Adrenal gland (tissue), 9 donors: ENCODE measurements at regions not wholly inside any gene's neighbourhood (a gene's known extent, or its start where the extent isn't known, plus 50 kb on each side); places are given as distances from the start of the nearest gene placed in this dataset.

ENCODE experiments used
- DNase-seq, 7 donors: peaks; one replicate each; pipeline ENCODE4 v3.0.0-alpha.2; 2019 to 2020
- H3K27ac ChIP-seq, 5 donors: fragments of 200-600 bp; sonication (generic) in 4 of 5; 1 replicate in 3 of 5; 2 replicates in 2 of 5; pipeline versions ENCODE4 v1.5.1 to v1.8.0; 2016 to 2020; ENCODE audit warnings: mild to moderate bottlenecking in 1 of 5
- H3K27me3 ChIP-seq: fragments of 200-600 bp; 2 replicates; pipeline ENCODE4 v1.8.0; 2021
- H3K36me3 ChIP-seq, 2 donors: fragments of 200-600 bp; replicated peaks in 1 of 2; 1 replicate in 1 of 2; 2 replicates in 1 of 2; pipeline versions ENCODE4 v1.5.1 to v1.8.0; 2018 to 2022
- H3K4me1 ChIP-seq, 2 donors: fragments of 200-600 bp; replicated peaks in 1 of 2; 1 replicate in 1 of 2; 2 replicates in 1 of 2; pipeline versions ENCODE4 v1.5.1 to v1.8.0; 2018 to 2021
- H3K4me3 ChIP-seq, 4 donors: fragments of 200-600 bp; sonication (generic) in 3 of 4; one replicate each; pipeline ENCODE4 v1.5.1; 2016 to 2018
- H3K9me3 ChIP-seq, 3 donors: fragments of 200-600 bp; sonication (generic) in 1 of 3; replicated peaks in 1 of 3; 1 replicate in 2 of 3; 2 replicates in 1 of 3; pipeline versions ENCODE4 v1.5.1 to v1.8.0; 2016 to 2021
- CTCF ChIP-seq, 6 experiments: fragments of 450-650 bp in 4 of 6; fragments of 200-600 bp in 2 of 6; sonication (generic) in 1 of 6; IDR thresholded peaks; 1 replicate in 5 of 6; 2 replicates in 1 of 6; pipeline versions ENCODE4 v1.5.1 to v1.8.0; 2016 to 2021; ENCODE audit warnings: antibody characterized with exemption in 6 of 6, mild to moderate bottlenecking in 2 of 6, moderate library complexity in 1 of 6
- POLR2A ChIP-seq, 2 donors: fragments of 450-650 bp; IDR thresholded peaks; one replicate each; pipeline ENCODE4 v1.6.1; 2017; ENCODE audit warnings: antibody characterized with exemption in 2 of 2, mild to moderate bottlenecking in 2 of 2, moderate library complexity in 1 of 2
- WGBS, 4 donors: extraction: QIAGEN DNeasy Blood & Tissue Kit in 2 of 4; methylation state at CpG; one replicate each; pipeline versions ENCODE4 v1.1.5 to v1.1.7; 2013 to 2017; 5-methylcytosine and 5-hydroxymethylcytosine counted together
- intact Hi-C, 2 donors: fragments of 100-400 bp; cut with DNase I; formaldehyde crosslinking; loops; one replicate each; pipeline versions ENCODE4 v1.14.1 to v1.15.0; 2022 to 2023
- donor health status: healthy with polysubstance abuse.
- donor health status: Bipolar disorder and iron deficiency.
- donor health status: DM: yes; HTN: yes; CAD: no.
- donor health status: DM: no; HTN: no; CAD: no.
- donor health status: DM: no; HTN: no; CAD: no.

- Histone ChIP-seq H3K9me3 (no peaks in the 10 kb centered on the region), H3K4me1 (no peaks in the 10 kb centered on the region), H3K27ac (no peak overlapping the region), H3K27me3 (no peaks in the 10 kb centered on the region), H3K4me3 (no peak overlapping the region), H3K36me3 (no peaks in the 10 kb centered on the region)
- no peak for DNase-seq
- intact Hi-C loops, result no loop called here
- 53 to 78% (median 68%) methylated on average over 5 of the region's 5 CpGs for WGBS, 4 donors
- TF ChIP-seq CTCF (IDR thresholded peaks at IDR 0.05), result no peak
- TF ChIP-seq POLR2A (IDR thresholded peaks at IDR 0.05), result no peak
Measured at GRCh38 chr9:88794100-88794499, 197.2 kb upstream of the S1PR3 start.

- TF ChIP-seq CTCF (IDR thresholded peaks at IDR 0.05) (no peak), POLR2A (IDR thresholded peaks at IDR 0.05) (no peak)
- intact Hi-C loops, result no loop called here
- H3K27me3 ChIP-seq, result no peaks in the 10 kb centered on the region
- no peak overlapping the region for H3K27ac ChIP-seq
- no peak for DNase-seq
- H3K9me3 ChIP-seq, result no peaks in the 10 kb centered on the region
- WGBS, 4 donors, result 97 to 100% (median 98%) methylated on average over 2 of the region's 2 CpGs
- H3K36me3 ChIP-seq, result no peaks in the 10 kb centered on the region
- no peaks in the 10 kb centered on the region for H3K4me1 ChIP-seq
- H3K4me3 ChIP-seq, result no peak overlapping the region
Measured at GRCh38 chr9:88796947-88797346, 194.3 kb upstream of the S1PR3 start.

GRCh38 chr9:88798476-88798875 is 192.8 kb upstream of the S1PR3 start:
- Histone ChIP-seq H3K9me3 (no peaks in the 10 kb centered on the region), H3K36me3 (no peaks in the 10 kb centered on the region), H3K27me3 (no peaks in the 10 kb centered on the region), H3K27ac (no peak overlapping the region), H3K4me1 (no peaks in the 10 kb centered on the region), H3K4me3 (no peak overlapping the region)
- no peak for DNase-seq
- intact Hi-C loops, result no loop called here
- TF ChIP-seq POLR2A (IDR thresholded peaks at IDR 0.05) (no peak), CTCF (IDR thresholded peaks at IDR 0.05) (no peak)
- 94 to 100% (median 96%) methylated on average over 2 to 4 of the region's 4 CpGs for WGBS, 4 donors

GRCh38 chr9:88799541-88800328 is 191.5 kb upstream of the S1PR3 start:
- H3K36me3 ChIP-seq, result no peaks in the 10 kb centered on the region
- no peak overlapping the region for H3K4me3 ChIP-seq
- H3K27ac ChIP-seq, result no peak overlapping the region
- no peak for TF ChIP-seq POLR2A (IDR thresholded peaks at IDR 0.05)
- WGBS, 4 donors, result 76 to 84% (median 81%) methylated on average over 6 of the region's 6 CpGs
- no peaks in the 10 kb centered on the region for H3K4me1 ChIP-seq
- no peaks in the 10 kb centered on the region for H3K27me3 ChIP-seq
- H3K9me3 ChIP-seq, result no peaks in the 10 kb centered on the region
- intact Hi-C loops, result no loop called here
- DNase-seq, result no peak

GRCh38 chr9:88800329-88800682 is 191.0 kb upstream of the S1PR3 start:
- intact Hi-C loops, result no loop called here
- no peaks in the 10 kb centered on the region for H3K27me3 ChIP-seq
- H3K4me3 ChIP-seq, result no peak overlapping the region
- H3K27ac ChIP-seq, result no peak overlapping the region
- 62 to 76% (median 67%) methylated on average over 3 of the region's 3 CpGs for WGBS, 4 donors
- DNase-seq, result no peak
- no peaks in the 10 kb centered on the region for H3K9me3 ChIP-seq
- H3K4me1 ChIP-seq, result no peaks in the 10 kb centered on the region
- no peak for TF ChIP-seq CTCF (IDR thresholded peaks at IDR 0.05)
- TF ChIP-seq POLR2A (IDR thresholded peaks at IDR 0.05), result no peak
- H3K36me3 ChIP-seq, result no peaks in the 10 kb centered on the region
